Right cardiac atrium (tissue), 5 donors: ENCODE measurements at regions not wholly inside any gene's neighbourhood (a gene's known extent, or its start where the extent isn't known, plus 50 kb on each side); places are given as distances from the start of the nearest gene placed in this dataset.

Experiments used
- ATAC-seq, 2 donors: fragments of 200-7000 bp; cut with Tn5 transposase; one replicate each; pipeline versions ENCODE4 v1.8.0 to v1.9.1; 2020; ENCODE audit warnings: moderate library complexity in 2 of 2, mild to moderate bottlenecking in 1 of 2
- DNase-seq, 3 donors: peaks; one replicate each; pipeline ENCODE4 v3.0.0-alpha.2; 2020
- H3K27ac ChIP-seq: one replicate; pipeline ENCODE4 v1.5.1; 2013; ENCODE audit warnings: mild to moderate bottlenecking, low read length, control low read depth, moderate library complexity
- H3K27me3 ChIP-seq: one replicate; pipeline ENCODE4 v1.6.1; 2013; ENCODE audit not compliant: control insufficient read depth, insufficient read depth
- H3K4me1 ChIP-seq: one replicate; pipeline ENCODE4 v1.6.1; 2013; ENCODE audit warnings: low read length; ENCODE audit not compliant: control insufficient read depth, insufficient read depth
- H3K4me3 ChIP-seq: one replicate; pipeline ENCODE4 v1.5.1; 2013; ENCODE audit warnings: low read length, control low read depth
- H3K9me3 ChIP-seq: one replicate; pipeline ENCODE4 v1.6.1; 2013; ENCODE audit warnings: low read length; ENCODE audit not compliant: control insufficient read depth
- WGBS: extraction: QIAGEN DNeasy Blood & Tissue Kit; methylation state at CpG from one replicate; pipeline ENCODE4 v1.1.7; 2013; 5-methylcytosine and 5-hydroxymethylcytosine counted together
- intact Hi-C, 4 donors: fragments of 100-400 bp; cut with DNase I; formaldehyde crosslinking; loops; one replicate each; pipeline versions ENCODE4 v1.11.0 to v1.14.0; 2022 to 2023
- donor health status: healthy with polysubstance abuse.
- donor health status: DM: no; HTN: yes; CAD: no.
- donor health status: DM: no; HTN: no; CAD: no.
- donor health status: DM: no; HTN: yes; CAD: no; lungs with severe emphysema.
- donor health status: DM: yes; HTN: yes; CAD: no.

DNA sequence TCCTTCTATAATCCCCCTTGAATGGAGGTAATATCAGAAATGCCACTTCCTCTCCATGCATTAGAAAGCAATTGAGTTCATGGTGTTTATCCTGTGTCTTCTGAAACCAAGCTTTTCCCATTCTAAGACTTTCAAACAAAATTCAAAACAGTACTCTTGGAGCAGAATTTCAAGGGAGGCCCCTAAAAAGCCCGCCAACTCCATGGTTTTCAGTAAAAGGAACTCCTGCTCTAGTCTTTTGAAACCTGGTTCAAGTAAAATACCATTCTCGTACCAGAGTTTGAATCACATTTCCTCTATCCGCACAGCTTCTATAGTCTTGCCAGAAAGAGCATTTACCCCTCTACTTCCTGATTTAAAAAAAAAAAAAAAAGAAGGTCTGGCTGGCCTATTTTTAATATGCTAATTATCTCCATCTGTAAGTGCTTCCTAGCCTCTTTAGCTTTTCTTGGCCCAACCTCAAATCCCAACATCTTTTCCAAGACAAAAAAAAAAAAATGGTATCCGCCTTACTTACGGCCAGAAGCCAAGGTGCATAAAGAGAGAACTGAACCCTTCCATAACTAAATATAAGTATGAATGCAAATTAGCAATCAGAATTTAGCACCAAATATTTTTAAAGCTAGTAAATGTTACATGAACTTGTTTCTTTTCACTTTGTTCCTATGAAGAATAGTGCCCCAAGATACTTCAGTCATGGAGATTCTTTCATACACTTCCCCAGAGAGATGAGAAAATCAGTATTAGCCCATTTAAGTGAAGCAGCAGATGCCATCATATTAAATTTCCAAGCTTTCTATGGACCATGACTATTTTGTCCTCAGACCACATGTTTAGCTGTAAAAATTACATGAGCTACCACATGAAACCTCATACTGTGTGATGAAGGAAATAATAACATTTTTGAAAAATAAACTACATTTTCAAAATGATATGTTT is 199.9 kb upstream of the FAM3C start:
- no peak for DNase-seq
- no peaks in the 10 kb centered on the region for H3K27me3 ChIP-seq
- H3K4me1 ChIP-seq, result no peaks in the 10 kb centered on the region
- no peak overlapping the region for H3K27ac ChIP-seq
- no peaks in the 10 kb centered on the region for H3K9me3 ChIP-seq
- 48% methylated on average over 5 of the region's 5 CpGs for WGBS
- no peak overlapping the region for H3K4me3 ChIP-seq
- ATAC-seq, result no peak
- intact Hi-C loops, result loop anchor here in 1 of 4 donors (10.0 kb wide), 1 partner anchor 399 kb away; no protein-coding TSS in a partner anchor

DNA sequence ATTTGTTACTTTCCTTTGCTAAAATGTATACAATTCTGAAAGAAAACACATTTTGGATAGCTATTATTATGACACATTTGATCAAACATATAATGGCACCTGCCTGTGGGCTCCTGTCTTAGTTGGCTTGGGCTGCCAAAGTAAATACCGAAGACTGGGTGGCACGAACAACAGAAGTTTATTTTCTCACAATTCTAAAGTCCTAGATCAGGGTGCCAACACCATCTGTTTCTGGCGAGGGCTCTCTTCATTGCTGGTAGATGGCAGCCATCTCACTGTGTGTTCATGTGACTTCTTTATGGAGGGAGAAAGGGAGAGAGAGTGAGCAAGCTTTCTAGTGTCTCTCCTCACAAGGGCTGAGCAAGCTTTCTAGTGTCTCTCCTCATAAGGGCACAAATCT is 195.8 kb upstream of the FAM3C start:
- intact Hi-C loops, result loop anchor here in 1 of 4 donors (10.0 kb wide), 1 partner anchor 403 kb away; no protein-coding TSS in a partner anchor
- no peak for ATAC-seq
- Histone ChIP-seq H3K4me3 (no peak overlapping the region), H3K9me3 (no peaks in the 10 kb centered on the region), H3K27ac (no peak overlapping the region), H3K27me3 (no peaks in the 10 kb centered on the region), H3K4me1 (no peaks in the 10 kb centered on the region)
- WGBS, result 86% methylated on average over 3 of the region's 3 CpGs
- DNase-seq, result no peak

DNA sequence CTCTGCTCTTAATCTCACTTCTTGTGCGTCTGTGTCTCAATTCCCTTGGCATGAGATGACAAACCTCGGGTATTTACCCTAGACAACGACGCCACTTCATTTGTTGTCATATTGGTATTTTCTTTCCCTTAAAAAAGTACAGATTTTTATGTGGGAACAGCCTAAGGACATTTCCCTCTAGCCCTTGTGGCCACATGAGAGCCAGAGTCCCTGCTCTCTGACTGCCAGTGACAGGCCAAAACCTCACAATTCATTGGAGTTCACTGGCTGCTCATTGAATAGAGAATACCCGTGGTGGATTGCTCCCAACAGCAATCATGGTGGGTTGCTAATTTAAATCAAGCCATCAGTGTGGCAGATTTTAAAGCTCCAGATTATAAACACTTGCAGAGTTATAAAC is 191.3 kb upstream of the FAM3C start:
- DNase-seq, result no peak
- no peaks in the 10 kb centered on the region for H3K27me3 ChIP-seq
- intact Hi-C loops, result no loop called here
- no peaks in the 10 kb centered on the region for H3K4me1 ChIP-seq
- H3K27ac ChIP-seq, result no peak overlapping the region
- H3K9me3 ChIP-seq, result no peaks in the 10 kb centered on the region
- 85% methylated on average over 5 of the region's 5 CpGs for WGBS
- ATAC-seq, result no peak
- H3K4me3 ChIP-seq, result no peak overlapping the region

DNA sequence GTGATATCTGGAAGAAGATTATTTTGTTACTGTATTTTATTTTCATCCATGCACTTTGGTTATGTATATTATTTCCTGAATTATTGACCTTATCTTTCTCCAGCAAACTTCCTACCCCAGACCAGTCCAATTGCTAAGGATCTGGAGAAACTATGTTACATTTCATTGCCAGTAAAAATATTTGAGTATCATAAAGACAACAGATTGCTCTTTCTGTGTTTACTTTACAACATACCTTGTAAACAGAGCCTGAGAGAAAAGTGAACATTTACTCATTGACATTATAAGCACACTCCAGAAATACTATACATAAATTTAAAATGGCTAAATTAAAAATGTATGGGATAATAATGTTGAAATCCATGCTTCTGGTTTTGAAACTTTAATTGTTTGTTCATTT is 186.2 kb upstream of the FAM3C start:
- no peak for ATAC-seq
- Histone ChIP-seq H3K4me1 (no peaks in the 10 kb centered on the region), H3K4me3 (no peak overlapping the region), H3K27me3 (no peaks in the 10 kb centered on the region), H3K9me3 (no peaks in the 10 kb centered on the region), H3K27ac (no peak overlapping the region)
- intact Hi-C loops, result no loop called here
- DNase-seq, result no peak

DNA sequence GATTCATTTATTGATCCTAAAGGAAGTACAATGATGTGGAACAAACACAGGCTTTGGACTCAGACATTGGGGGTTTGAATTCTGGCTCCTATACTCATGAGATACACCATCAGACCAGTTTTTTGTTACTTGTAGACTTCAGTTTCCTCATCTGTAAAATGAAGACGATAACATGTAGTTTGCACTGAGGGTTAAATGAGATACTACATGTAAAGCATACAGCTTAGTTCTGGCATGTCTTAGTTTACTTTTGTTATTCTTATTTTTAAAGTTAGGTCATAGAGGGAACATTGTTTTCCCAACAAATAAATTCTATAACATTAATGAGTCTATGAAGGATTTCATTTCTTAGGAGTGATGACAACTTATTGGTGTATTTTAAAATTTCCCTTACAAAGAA is 183.5 kb upstream of the FAM3C start:
- H3K27me3 ChIP-seq, result no peaks in the 10 kb centered on the region
- H3K4me1 ChIP-seq, result no peaks in the 10 kb centered on the region
- H3K4me3 ChIP-seq, result no peak overlapping the region
- no peak overlapping the region for H3K27ac ChIP-seq
- WGBS, result 92% methylated on average over 1 of the region's 1 CpG
- no peak for ATAC-seq
- H3K9me3 ChIP-seq, result no peaks in the 10 kb centered on the region
- intact Hi-C loops, result no loop called here
- DNase-seq, result no peak

DNA sequence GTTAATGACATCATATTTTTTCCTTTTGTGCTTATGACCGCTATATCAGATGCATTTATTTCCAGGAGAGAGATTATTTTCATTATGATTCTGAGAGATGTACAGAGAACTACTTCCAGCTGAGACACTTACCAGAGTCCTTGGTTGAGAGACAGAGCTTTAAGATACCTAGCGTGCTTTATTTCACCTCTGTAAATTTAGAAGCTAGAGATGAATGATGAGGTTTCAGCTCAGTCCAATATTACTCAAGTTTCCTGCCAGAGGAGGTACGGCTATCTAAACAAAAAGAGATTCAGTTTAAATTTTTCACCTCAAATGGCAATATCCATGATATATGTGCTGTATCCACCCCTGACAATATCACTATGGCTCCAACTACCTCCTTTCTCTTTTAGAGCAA is 182.6 kb upstream of the FAM3C start:
- Histone ChIP-seq H3K27ac (no peak overlapping the region), H3K4me1 (no peaks in the 10 kb centered on the region), H3K27me3 (no peaks in the 10 kb centered on the region), H3K4me3 (no peak overlapping the region), H3K9me3 (no peaks in the 10 kb centered on the region)
- WGBS, result 63% methylated on average over 3 of the region's 3 CpGs
- no peak for DNase-seq
- intact Hi-C loops, result no loop called here
- ATAC-seq, result no peak

DNA sequence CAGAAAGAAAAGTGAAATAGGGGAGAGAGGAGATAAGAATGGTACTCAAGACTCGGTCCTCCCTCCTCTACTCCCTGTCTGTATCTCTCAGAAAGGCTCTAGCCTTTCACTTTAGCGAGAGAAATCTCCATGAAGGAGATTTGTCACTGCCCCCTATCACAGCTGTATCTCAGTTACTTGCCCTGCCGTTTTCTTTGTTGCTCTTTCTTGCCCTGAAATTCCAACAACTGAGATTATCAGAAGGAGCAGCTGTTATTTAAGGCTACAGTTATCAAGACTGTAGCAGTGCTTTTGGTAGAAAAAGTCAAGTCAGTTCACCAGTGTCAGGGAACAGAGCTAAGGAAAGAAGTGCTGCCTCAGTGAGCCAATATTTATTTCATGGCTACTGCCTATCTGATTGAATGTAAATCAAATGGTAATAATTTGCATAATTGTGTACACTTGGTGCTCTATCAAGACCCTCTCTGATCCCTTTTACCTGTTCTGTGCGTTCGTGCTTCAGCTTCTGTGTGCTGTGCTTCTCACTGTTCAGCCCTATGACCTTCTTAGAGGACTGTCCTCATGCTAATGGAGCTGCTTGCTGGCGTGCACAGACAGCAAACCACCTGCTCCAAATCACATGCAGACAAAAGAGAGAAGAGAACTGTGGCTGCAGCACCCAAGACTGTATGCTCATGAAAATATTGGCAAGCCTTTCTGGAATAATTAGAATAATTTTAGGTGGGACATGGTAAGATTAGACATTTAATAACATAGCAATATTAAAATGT is 180.2 kb upstream of the FAM3C start:
- H3K4me1 ChIP-seq, result no peaks in the 10 kb centered on the region
- WGBS, result 38% methylated on average over 6 of the region's 6 CpGs
- no peak overlapping the region for H3K4me3 ChIP-seq
- ATAC-seq (no peak), DNase-seq (no peak)
- intact Hi-C loops, result no loop called here
- no peaks in the 10 kb centered on the region for H3K27me3 ChIP-seq
- H3K9me3 ChIP-seq, result no peaks in the 10 kb centered on the region
- H3K27ac ChIP-seq, result no peak overlapping the region

DNA sequence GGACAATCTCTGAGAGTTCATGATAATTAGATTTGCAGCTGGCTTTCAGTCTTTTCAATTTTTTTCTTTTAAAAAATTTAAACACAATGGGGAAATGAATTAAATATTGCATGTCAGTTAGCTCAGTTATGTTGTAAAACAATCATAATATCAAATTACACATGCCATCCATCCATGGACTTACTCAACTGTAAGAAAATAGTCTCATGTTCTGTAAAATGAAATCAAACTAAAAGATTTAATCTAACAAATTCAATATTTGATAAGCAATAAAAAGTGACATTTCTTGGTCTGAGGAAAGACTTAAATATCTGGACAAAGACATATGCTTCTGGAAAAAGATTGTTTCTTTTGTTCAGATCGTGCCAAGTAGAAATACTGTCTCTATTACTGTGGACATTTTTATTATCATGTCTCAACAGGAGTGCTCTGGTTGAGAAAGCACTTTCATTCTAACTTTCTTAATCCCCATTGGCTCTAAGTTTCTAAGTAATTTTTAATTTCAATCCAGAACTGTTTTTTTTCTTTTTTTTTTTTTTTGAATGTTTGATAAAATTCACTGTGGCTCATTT is 179.2 kb upstream of the FAM3C start:
- intact Hi-C loops, result no loop called here
- H3K27me3 ChIP-seq, result no peaks in the 10 kb centered on the region
- H3K27ac ChIP-seq, result no peak overlapping the region
- ATAC-seq (no peak), DNase-seq (no peak)
- no peak overlapping the region for H3K4me3 ChIP-seq
- no peaks in the 10 kb centered on the region for H3K9me3 ChIP-seq
- no peaks in the 10 kb centered on the region for H3K4me1 ChIP-seq
- 65% methylated on average over 1 of the region's 1 CpG for WGBS

DNA sequence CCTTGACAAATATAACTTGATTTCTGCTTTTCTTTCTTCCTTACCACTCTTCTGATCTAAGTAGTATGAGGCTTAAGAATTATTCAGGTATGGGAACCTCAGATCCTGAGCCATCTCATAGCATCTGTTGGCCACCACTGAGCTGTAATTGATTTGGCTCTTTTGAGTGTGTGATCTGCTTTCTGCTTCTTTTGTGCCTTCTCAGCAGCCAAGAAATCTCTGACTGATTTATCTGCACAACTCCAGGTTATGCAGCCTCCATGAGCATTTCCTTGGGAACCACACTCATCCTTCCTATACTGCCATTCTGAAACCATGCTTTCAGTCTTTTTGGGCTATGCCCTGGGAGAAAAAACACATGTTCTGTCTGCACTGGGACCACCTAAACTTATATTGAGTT is 178.0 kb upstream of the FAM3C start:
- no peaks in the 10 kb centered on the region for H3K4me1 ChIP-seq
- no peak for DNase-seq
- ATAC-seq, result no peak
- H3K9me3 ChIP-seq, result no peaks in the 10 kb centered on the region
- H3K27me3 ChIP-seq, result no peaks in the 10 kb centered on the region
- H3K4me3 ChIP-seq, result no peak overlapping the region
- intact Hi-C loops, result no loop called here
- no peak overlapping the region for H3K27ac ChIP-seq

DNA sequence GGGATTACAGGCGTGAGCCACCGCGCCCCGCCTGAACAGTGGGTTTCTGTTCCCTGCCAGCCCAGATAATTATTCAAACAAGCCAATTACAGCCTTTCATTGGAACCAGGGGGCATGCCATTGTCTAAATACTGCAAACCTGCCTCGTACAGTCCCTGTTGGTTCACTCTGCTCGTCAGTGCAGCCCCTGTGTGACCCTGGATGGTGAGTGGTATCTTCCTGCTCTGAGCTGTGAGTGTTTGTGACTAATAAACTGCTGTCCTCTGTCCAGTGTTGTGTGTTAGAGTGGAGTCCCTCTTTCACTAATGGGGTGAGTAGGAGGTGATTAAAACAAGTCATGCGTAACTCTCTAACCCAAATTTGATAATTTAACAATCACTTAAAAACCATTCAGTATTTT is 176.5 kb upstream of the FAM3C start:
- ATAC-seq (no peak), DNase-seq (no peak)
- H3K4me3 ChIP-seq, result no peak overlapping the region
- 88% methylated on average over 7 of the region's 7 CpGs for WGBS
- no peaks in the 10 kb centered on the region for H3K27me3 ChIP-seq
- no peaks in the 10 kb centered on the region for H3K9me3 ChIP-seq
- no peaks in the 10 kb centered on the region for H3K4me1 ChIP-seq
- intact Hi-C loops, result no loop called here
- no peak overlapping the region for H3K27ac ChIP-seq

DNA sequence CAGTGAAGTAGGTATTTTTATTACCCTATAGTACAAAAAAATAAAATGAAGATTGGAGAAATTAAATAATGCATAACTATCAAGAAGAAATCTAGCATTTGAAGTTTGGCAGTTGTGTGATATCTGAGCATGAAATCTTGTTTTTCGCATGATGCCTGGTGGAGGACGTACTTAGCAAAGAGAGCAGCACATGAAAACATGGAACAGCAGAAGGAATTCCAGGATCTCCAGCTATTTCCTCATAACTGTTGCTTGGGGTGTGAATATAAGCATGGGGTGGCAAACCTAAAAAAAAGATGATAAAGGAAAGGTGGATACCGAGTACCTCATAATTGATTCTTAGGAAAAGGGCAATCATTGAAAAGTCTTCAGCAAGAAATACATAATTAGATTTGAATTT is 174.3 kb upstream of the FAM3C start:
- no peaks in the 10 kb centered on the region for H3K9me3 ChIP-seq
- 89% methylated on average over 3 of the region's 3 CpGs for WGBS
- DNase-seq (no peak), ATAC-seq (no peak)
- H3K4me1 ChIP-seq, result no peaks in the 10 kb centered on the region
- intact Hi-C loops, result no loop called here
- H3K27me3 ChIP-seq, result no peaks in the 10 kb centered on the region
- H3K4me3 ChIP-seq, result no peak overlapping the region
- H3K27ac ChIP-seq, result no peak overlapping the region
